ENCODE measurements at regions not wholly inside any gene's neighbourhood (a gene's known extent, or its start where the extent isn't known, plus 50 kb on each side); places are given as distances from the start of the nearest gene placed in this dataset.

GRCh38 chr20:11255455-11255854, 581.7 kb upstream of the JAG1 start:
- DNase-seq (ENCODE audit: low read depth) = no peak
- TF ChIP-seq, protein P1, sequence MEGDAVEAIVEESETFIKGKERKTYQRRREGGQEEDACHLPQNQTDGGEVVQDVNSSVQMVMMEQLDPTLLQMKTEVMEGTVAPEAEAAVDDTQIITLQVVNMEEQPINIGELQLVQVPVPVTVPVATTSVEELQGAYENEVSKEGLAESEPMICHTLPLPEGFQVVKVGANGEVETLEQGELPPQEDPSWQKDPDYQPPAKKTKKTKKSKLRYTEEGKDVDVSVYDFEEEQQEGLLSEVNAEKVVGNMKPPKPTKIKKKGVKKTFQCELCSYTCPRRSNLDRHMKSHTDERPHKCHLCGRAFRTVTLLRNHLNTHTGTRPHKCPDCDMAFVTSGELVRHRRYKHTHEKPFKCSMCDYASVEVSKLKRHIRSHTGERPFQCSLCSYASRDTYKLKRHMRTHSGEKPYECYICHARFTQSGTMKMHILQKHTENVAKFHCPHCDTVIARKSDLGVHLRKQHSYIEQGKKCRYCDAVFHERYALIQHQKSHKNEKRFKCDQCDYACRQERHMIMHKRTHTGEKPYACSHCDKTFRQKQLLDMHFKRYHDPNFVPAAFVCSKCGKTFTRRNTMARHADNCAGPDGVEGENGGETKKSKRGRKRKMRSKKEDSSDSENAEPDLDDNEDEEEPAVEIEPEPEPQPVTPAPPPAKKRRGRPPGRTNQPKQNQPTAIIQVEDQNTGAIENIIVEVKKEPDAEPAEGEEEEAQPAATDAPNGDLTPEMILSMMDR (IDR thresholded peaks at IDR 0.05; ENCODE audit: control insufficient read depth, extremely low read depth, insufficient read depth) = no peak
- H3K4me3 ChIP-seq (ENCODE audit: low read depth, low read length) = no peak overlapping the region

DNA sequence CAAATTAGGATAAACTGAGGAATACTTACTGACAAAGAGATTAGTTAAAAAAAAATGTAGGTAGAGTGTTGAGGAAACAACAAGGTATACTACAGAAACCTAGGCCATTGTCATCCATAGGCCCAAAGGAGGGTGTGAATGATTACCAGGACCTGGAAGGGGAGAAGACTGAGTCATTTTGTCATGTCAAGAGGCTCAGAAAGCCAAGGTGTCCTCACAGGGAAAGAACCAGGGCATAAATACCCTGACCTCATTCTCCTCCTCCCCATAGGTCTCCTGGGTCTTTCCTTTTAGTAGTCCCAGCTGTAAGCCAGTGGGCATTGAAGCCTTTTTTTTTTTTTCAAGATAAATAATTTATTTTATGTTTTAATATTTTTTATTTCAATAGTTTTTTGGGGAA, 582.1 kb upstream of the JAG1 start:
- TF ChIP-seq, protein P1 (IDR thresholded peaks at IDR 0.05; ENCODE audit: control insufficient read depth, extremely low read depth, insufficient read depth) = no peak
- DNase-seq (ENCODE audit: low read depth) = no peak
- no peak overlapping the region for H3K4me3 ChIP-seq (ENCODE audit: low read depth, low read length)

DNA sequence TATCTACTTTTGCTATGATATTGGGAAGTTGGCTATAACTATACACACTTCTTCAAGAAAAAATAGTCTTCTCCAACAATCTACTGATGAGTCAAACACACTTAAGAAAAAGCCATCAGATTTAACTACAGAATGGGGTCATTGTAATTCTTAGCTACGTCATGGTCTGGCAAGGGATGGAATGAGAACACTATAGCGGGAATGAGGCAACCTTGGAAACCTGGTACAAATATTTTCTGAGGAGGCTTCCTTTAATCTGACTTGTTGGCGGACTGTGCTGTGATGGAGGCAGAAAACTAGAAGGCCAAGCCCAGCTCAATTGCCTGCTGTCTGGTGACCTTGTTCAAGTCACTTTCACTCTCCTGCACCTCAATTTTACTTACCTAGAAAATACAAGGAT, 586.8 kb upstream of the JAG1 start:
- TF ChIP-seq, protein P1 (IDR thresholded peaks at IDR 0.05; ENCODE audit: control insufficient read depth, extremely low read depth, insufficient read depth) = no peak
- H3K4me3 ChIP-seq (ENCODE audit: low read depth, low read length) = no peak overlapping the region
- DNase-seq (ENCODE audit: low read depth) = no peak

DNA sequence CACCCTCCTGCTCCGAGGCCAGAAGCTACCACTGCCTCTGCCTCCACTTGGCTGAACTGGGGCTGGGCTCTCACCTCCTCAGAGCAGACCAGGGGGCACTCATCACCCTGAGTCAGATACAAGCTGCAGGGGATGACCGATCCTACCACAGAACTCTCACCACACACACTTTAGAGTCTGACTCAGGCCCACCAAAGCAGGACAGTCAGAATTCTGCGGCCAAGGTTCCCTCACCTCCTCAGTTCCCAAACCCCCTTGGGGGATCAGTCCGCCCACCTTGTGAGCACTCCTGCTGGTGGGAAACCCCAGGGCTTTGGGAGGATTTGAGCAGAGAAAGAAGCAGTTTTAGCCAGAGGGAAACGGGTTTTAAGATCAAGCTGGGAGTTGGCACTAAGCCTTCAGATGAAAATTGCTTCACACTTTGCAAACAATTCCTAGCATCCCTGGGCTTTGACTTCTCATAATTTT, 587.8 kb upstream of the JAG1 start:
- DNase-seq (ENCODE audit: low read depth) = no peak
- TF ChIP-seq, protein P1 (IDR thresholded peaks at IDR 0.05; ENCODE audit: control insufficient read depth, extremely low read depth, insufficient read depth) = no peak
- no peak overlapping the region for H3K4me3 ChIP-seq (ENCODE audit: low read depth, low read length)

DNA sequence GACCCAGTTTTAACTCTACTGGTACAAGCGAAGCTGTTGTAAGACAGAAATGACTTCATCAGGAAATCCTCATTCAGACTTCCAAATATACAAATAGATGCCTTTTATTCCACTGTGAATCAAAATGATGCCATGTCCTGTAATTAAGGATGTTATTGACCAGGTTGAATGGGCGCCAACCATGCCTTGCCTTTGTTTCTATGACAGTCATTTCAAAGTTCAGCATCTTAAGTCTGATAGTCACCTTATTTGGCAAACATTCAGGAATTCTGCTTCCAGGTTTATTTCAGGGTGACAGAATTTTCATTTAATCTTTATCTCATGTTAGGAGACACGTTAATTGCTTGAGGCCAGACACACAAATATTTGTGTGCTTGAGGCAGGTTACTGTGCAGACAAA, 592.8 kb upstream of the JAG1 start:
- no peak for DNase-seq (ENCODE audit: low read depth)
- TF ChIP-seq, protein P1 (IDR thresholded peaks at IDR 0.05; ENCODE audit: control insufficient read depth, extremely low read depth, insufficient read depth) = no peak
- H3K4me3 ChIP-seq (ENCODE audit: low read depth, low read length) = no peak overlapping the region

DNA sequence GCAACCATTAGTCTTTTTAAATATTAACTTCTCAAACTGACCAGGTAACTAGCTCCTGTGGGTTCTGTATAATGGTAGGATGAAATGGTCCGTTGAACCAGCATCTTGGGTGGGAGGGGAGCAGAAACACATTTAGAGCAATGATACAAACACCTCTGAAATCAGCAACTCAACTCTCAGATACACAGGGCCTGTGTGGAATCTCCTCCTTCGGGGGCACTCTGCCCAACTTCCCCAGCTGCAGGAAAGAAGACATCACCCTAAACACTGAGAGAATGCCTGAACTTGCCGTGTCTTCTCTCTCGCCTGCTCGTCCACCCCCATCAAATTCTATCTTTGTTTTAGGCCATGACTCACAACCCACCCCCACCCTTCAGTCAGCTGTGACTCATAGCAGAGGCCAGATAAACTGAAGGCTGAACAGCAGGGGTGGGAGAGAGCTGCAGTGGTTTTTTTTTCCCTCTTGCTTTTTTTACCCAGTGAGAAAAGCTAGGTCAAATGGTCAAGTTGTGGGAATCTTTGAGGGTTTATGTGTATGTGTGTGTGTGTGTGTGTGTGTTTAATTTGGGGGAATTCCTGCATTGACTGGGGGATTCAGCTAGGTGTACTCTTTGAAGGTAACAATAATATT, 593.4 kb upstream of the JAG1 start:
- DNase-seq (ENCODE audit: low read depth) = no peak
- TF ChIP-seq, protein P1 (IDR thresholded peaks at IDR 0.05; ENCODE audit: control insufficient read depth, extremely low read depth, insufficient read depth) = no peak
- no peak overlapping the region for H3K4me3 ChIP-seq (ENCODE audit: low read depth, low read length)

DNA sequence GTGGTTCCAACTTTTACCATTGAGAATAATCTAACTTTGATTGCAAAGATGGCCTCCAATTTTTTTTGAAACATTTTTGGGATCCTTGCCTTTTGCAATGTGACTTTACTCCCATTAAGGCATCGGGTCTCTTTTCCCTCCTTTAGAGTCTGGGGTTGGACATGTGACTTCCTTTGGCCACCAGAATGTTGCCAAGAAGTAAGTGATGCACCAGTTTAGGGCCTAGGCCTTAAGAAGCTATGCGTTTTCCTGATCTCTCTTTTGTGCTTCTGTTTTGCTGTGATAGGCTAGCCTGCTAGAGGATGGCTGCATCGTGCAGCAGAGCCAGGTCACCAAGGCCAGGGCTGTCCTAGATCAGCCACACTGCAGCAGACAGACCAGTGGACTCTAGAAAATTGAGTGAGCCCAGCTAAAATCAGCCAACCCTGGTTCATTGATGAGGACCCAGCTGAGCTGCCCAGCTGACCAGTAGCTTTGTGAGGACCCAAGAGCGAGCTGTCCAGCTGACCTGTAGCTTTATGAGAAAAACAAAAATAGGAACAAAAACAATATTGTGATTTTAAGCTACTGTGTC, 594.0 kb upstream of the JAG1 start:
- TF ChIP-seq, protein P1 (IDR thresholded peaks at IDR 0.05; ENCODE audit: control insufficient read depth, extremely low read depth, insufficient read depth) = no peak
- no peak for DNase-seq (ENCODE audit: low read depth)

More for the DNA sequence above, 594.0 kb upstream of the JAG1 start:
- H3K4me3 ChIP-seq (ENCODE audit: low read depth, low read length) = no peak overlapping the region

Data from LNCaP clone FGC (cell line).